ENCODE measurements at regions not wholly inside any gene's neighbourhood (a gene's known extent, or its start where the extent isn't known, plus 50 kb on each side); places are given as distances from the start of the nearest gene placed in this dataset.

DNA sequence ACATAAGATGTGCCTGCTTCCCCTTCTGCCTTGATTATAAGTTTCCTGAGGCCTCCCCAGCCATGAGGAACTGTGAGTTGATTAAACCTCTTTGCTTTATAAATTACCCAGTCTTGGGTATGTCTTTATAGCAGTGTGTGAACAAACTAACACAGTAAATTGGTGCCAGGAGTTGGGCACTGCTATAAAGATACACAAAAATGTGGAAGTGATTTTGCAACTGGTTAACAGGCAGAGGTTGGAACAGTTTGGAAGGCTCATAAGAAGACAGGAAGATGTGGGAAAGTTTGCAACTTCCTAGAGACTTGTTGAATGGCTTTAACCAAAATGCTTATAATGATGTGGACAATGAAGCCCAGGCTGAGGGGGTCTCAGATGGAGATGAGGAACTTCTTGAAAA, 264.1 kb downstream of the DACT1 start:
- Histone ChIP-seq H3K4me1 (no peaks in the 10 kb centered on the region), H3K36me3 (no peaks in the 10 kb centered on the region), H3K9me3 (no peaks in the 10 kb centered on the region), H3K4me3 (no peak overlapping the region), H3K27ac (no peak overlapping the region), H3K27me3 (no peaks in the 10 kb centered on the region)
- DNase-seq (ENCODE audit: low spot score in 2 of 2), result no peak
- intact Hi-C loops (cut with DNase I), result no loop called here
- TF ChIP-seq, protein P1, sequence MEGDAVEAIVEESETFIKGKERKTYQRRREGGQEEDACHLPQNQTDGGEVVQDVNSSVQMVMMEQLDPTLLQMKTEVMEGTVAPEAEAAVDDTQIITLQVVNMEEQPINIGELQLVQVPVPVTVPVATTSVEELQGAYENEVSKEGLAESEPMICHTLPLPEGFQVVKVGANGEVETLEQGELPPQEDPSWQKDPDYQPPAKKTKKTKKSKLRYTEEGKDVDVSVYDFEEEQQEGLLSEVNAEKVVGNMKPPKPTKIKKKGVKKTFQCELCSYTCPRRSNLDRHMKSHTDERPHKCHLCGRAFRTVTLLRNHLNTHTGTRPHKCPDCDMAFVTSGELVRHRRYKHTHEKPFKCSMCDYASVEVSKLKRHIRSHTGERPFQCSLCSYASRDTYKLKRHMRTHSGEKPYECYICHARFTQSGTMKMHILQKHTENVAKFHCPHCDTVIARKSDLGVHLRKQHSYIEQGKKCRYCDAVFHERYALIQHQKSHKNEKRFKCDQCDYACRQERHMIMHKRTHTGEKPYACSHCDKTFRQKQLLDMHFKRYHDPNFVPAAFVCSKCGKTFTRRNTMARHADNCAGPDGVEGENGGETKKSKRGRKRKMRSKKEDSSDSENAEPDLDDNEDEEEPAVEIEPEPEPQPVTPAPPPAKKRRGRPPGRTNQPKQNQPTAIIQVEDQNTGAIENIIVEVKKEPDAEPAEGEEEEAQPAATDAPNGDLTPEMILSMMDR (IDR thresholded peaks at IDR 0.05), result no peak

- Histone ChIP-seq H3K4me3 (no peak overlapping the region), H3K9me3 (no peaks in the 10 kb centered on the region), H3K36me3 (no peaks in the 10 kb centered on the region), H3K27ac (no peak overlapping the region), H3K27me3 (no peaks in the 10 kb centered on the region), H3K4me1 (no peaks in the 10 kb centered on the region)
- intact Hi-C loops (cut with DNase I), result no loop called here
- DNase-seq (ENCODE audit: low spot score in 2 of 2), result no peak
- TF ChIP-seq, protein P1 (IDR thresholded peaks at IDR 0.05), result no peak
Observed at GRCh38 chr14:58904776-58905175, 267.0 kb downstream of the DACT1 start.

DNA sequence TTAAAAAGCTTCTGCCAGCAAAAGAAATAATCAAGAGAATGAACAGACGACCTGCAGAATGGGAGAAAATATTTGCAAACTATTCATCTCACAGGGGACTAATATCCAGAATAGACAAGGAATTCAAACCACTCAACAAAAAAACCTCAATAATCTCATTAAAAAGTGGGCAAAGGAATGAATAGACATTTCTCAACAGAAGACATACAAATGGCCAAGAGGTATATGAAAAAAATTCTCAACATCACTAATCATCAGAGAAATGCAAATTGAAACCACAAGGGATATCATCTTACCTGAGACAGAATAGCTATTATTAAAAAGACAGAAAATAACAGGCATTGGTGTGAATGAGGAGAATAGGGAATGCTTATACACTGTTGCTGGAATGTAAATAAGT, 270.0 kb downstream of the DACT1 start:
- no peak overlapping the region for H3K27ac ChIP-seq
- H3K4me3 ChIP-seq, result no peak overlapping the region
- intact Hi-C loops (cut with DNase I), result no loop called here
- no peaks in the 10 kb centered on the region for H3K27me3 ChIP-seq
- H3K9me3 ChIP-seq, result no peaks in the 10 kb centered on the region
- DNase-seq (ENCODE audit: low spot score in 2 of 2), result no peak
- H3K4me1 ChIP-seq, result no peaks in the 10 kb centered on the region
- TF ChIP-seq, protein P1 (IDR thresholded peaks at IDR 0.05), result no peak
- no peaks in the 10 kb centered on the region for H3K36me3 ChIP-seq

GRCh38 chr14:58912287-58912686, 274.5 kb downstream of the DACT1 start:
- no peak for DNase-seq (ENCODE audit: low spot score in 2 of 2)
- Histone ChIP-seq H3K4me3 (no peak overlapping the region), H3K27ac (no peak overlapping the region), H3K4me1 (no peaks in the 10 kb centered on the region), H3K36me3 (no peaks in the 10 kb centered on the region), H3K27me3 (no peaks in the 10 kb centered on the region), H3K9me3 (no peaks in the 10 kb centered on the region)
- TF ChIP-seq, protein P1 (IDR thresholded peaks at IDR 0.05), result no peak
- intact Hi-C loops (cut with DNase I), result no loop called here

DNA sequence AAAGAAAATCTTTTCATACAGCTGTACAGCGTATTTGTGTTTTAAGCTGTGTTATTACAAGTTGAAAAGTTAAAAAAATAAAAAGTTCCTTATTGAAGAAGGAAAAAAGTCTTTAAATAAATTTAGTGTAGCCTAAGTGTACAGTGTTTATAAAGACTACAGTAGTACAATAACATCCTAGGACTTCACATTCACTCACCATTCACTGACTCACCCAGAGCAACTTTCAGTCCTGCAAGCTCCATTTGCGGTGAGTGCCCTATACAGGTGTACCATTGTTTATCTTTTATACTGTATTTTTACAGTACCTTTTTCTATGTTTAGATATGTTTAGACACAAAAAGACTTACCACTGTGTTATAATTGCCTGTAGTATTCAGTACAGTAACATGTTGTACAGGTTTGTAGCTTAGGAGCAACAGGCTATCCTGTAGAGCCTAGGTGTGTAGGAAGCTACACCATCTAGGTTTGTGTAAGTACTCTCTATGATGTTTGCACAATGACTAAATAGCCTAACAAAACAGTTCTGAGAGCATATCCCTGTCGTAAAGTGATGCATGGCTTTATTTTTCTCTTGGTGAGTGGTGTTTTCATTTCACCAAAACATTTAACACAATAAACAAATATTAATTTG, 275.2 kb downstream of the DACT1 start:
- no peak overlapping the region for H3K4me3 ChIP-seq
- no peak for DNase-seq (ENCODE audit: low spot score in 2 of 2)

More for the DNA sequence above, 275.2 kb downstream of the DACT1 start:
- TF ChIP-seq, protein P1 (IDR thresholded peaks at IDR 0.05), result no peak
- intact Hi-C loops (cut with DNase I), result no loop called here
- H3K27ac ChIP-seq, result no peak overlapping the region
- no peaks in the 10 kb centered on the region for H3K27me3 ChIP-seq
- no peaks in the 10 kb centered on the region for H3K9me3 ChIP-seq
- H3K4me1 ChIP-seq, result no peaks in the 10 kb centered on the region
- H3K36me3 ChIP-seq, result no peaks in the 10 kb centered on the region
